Mucosa of stomach (tissue), 1 donor: ENCODE measurements at regions not wholly inside any gene's neighbourhood (a gene's known extent, or its start where the extent isn't known, plus 50 kb on each side); places are given as distances from the start of the nearest gene placed in this dataset.

Experiments used
- H3K27me3 ChIP-seq: one replicate; pipeline ENCODE4 v1.7.0; 2013; ENCODE audit warnings: mild to moderate bottlenecking, low read length; ENCODE audit not compliant: control insufficient read depth, insufficient read depth
- H3K36me3 ChIP-seq: one replicate; pipeline ENCODE4 v1.7.0; 2013; ENCODE audit warnings: low read length; ENCODE audit not compliant: control insufficient read depth, insufficient read depth
- H3K4me1 ChIP-seq: one replicate; pipeline ENCODE4 v1.7.0; 2013; ENCODE audit warnings: mild to moderate bottlenecking, low read length; ENCODE audit not compliant: control insufficient read depth, insufficient read depth
- H3K4me3 ChIP-seq: one replicate; pipeline ENCODE4 v1.7.0; 2013; ENCODE audit warnings: low read length
- H3K9ac ChIP-seq: one replicate; pipeline ENCODE4 v1.7.0; 2013; ENCODE audit warnings: mild to moderate bottlenecking, low read length, moderate library complexity
- H3K9me3 ChIP-seq: one replicate; pipeline ENCODE4 v1.7.0; 2013; ENCODE audit warnings: mild to moderate bottlenecking, low read length, moderate library complexity; ENCODE audit not compliant: control insufficient read depth
- donor health status: Pancreatic carcinoma.

GRCh38 chr6:113488061-113488460 is 369.1 kb upstream of the MARCKS start:
- no peak overlapping the region for H3K4me3 ChIP-seq

GRCh38 chr6:113488812-113489685 is 368.1 kb upstream of the MARCKS start:
- Histone ChIP-seq H3K4me1 (no peaks in the 10 kb centered on the region), H3K27me3 (no peaks in the 10 kb centered on the region)

More at GRCh38 chr6:113488061-113488460, 369.1 kb upstream of the MARCKS start:
- Histone ChIP-seq H3K9ac (no peak overlapping the region), H3K4me1 (no peaks in the 10 kb centered on the region), H3K36me3 (no peaks in the 10 kb centered on the region), H3K9me3 (no peaks in the 10 kb centered on the region), H3K27me3 (no peaks in the 10 kb centered on the region)

DNA sequence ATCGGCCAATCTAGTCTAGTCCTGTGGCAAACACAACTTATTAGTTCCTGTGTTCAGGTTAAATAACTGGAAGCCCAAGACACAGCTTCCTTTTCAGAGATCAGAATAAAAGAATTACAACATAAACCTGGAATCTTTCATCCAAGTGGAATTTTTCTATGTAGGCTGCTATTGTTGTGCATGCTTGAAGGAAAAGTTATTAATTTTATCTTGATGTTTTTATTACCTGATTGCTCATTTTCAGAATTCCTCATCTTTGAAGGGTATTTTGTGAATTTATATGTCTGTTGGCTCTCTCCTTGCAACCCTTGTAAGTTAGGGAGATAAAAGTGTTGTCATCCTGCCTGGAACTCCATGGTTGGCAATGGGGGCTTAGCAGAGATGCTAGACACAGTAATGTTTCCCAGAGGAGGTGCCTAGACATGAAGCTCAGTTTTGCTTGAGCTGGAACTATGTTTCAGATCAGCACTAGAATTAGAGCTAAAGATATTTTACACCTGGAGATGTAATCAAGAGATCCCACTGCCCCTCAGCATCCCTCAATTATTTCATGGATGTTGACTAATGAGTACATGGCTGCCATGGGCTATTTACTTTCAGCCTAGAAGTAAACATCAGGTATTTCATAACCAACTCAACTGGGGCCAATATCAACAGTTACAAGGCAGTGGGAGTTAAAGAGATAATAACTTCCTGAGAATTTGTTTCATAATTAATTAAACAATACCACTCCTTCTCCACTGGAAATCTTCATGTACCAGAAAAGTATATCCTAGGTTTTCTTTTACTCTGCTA is 367.0 kb upstream of the MARCKS start:
- Histone ChIP-seq H3K4me1 (no peaks in the 10 kb centered on the region), H3K27me3 (no peaks in the 10 kb centered on the region), H3K4me3 (no peak overlapping the region), H3K9ac (no peak overlapping the region), H3K36me3 (no peaks in the 10 kb centered on the region), H3K9me3 (no peaks in the 10 kb centered on the region)

More at GRCh38 chr6:113488812-113489685, 368.1 kb upstream of the MARCKS start:
- H3K9me3 ChIP-seq = no peaks in the 10 kb centered on the region
- H3K36me3 ChIP-seq = no peaks in the 10 kb centered on the region
- H3K9ac ChIP-seq = no peak overlapping the region
- no peak overlapping the region for H3K4me3 ChIP-seq

DNA sequence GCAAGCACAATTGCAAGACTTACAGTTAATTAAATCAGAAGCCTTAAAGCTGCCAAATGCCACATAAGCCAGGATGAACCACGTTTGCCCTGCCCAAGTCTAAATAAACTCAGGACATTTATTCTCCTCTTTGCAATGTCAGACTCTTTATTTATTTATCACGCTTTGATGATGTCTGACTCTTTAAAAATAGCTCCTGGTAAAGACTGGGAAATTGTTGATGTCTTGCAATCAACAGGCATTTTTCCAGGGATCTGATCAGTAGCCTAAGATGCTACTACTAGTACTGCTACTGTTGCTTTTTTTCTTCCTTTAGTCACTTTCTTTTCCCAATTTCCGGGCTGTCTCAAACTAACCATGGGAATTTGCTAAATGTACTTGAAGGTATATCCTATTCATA is 365.8 kb upstream of the MARCKS start:
- Histone ChIP-seq H3K4me1 (no peaks in the 10 kb centered on the region), H3K4me3 (no peak overlapping the region), H3K9ac (no peak overlapping the region), H3K36me3 (no peaks in the 10 kb centered on the region), H3K27me3 (no peaks in the 10 kb centered on the region), H3K9me3 (no peaks in the 10 kb centered on the region)

- no peaks in the 10 kb centered on the region for H3K9me3 ChIP-seq
- no peak overlapping the region for H3K4me3 ChIP-seq
- no peaks in the 10 kb centered on the region for H3K36me3 ChIP-seq
- no peaks in the 10 kb centered on the region for H3K27me3 ChIP-seq
- H3K4me1 ChIP-seq = no peaks in the 10 kb centered on the region
- H3K9ac ChIP-seq = no peak overlapping the region
These were observed 363.2 kb upstream of the MARCKS start for GRCh38 chr6:113493991-113494390.

DNA sequence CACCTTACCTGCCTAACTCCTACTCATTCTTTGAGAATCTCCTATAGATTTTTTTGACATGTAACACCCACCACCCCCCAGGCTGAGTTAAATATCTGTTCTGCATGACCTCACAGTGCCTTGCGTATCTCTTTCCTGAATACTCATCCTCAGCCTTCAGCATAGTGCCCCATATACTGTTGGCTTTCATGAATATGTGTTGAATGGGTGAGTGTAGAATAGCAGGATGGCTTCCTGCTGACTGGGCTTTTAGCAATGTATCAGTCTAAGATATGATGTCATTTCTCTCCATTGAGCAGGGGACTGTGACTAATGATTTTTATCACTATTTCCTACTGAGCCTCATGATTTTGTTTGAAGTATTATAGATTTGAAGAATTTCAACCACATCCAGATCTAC is 361.6 kb upstream of the MARCKS start:
- no peak overlapping the region for H3K4me3 ChIP-seq
- H3K36me3 ChIP-seq = no peaks in the 10 kb centered on the region
- no peaks in the 10 kb centered on the region for H3K4me1 ChIP-seq
- H3K9me3 ChIP-seq = no peaks in the 10 kb centered on the region
- no peak overlapping the region for H3K9ac ChIP-seq
- H3K27me3 ChIP-seq = no peaks in the 10 kb centered on the region

DNA sequence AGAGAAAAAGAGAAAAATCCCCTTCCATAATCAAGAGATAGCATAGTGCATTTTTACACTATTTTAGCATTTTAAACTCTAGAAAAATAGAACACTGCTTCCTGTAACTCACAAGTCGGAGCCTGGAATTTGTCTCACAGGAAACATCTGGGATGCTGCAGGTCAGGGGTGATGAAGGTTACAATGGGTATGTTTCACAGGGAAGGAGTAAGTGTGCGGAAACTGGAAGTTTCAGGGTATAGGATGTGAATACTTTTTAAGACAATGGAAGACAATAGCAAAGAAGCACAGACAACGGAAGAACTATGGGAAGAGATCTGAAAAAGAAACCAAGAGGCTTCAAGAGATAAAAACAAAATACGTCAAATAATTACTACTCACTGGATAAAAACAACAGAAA is 361.0 kb upstream of the MARCKS start:
- H3K36me3 ChIP-seq = no peaks in the 10 kb centered on the region
- H3K9me3 ChIP-seq = no peaks in the 10 kb centered on the region
- H3K4me3 ChIP-seq = no peak overlapping the region
- H3K9ac ChIP-seq = no peak overlapping the region
- no peaks in the 10 kb centered on the region for H3K27me3 ChIP-seq
- no peaks in the 10 kb centered on the region for H3K4me1 ChIP-seq

GRCh38 chr6:113500221-113500620 is 356.9 kb upstream of the MARCKS start:
- Histone ChIP-seq H3K36me3 (no peaks in the 10 kb centered on the region), H3K4me1 (no peaks in the 10 kb centered on the region), H3K4me3 (no peak overlapping the region), H3K27me3 (no peaks in the 10 kb centered on the region), H3K9ac (no peak overlapping the region), H3K9me3 (no peaks in the 10 kb centered on the region)

DNA sequence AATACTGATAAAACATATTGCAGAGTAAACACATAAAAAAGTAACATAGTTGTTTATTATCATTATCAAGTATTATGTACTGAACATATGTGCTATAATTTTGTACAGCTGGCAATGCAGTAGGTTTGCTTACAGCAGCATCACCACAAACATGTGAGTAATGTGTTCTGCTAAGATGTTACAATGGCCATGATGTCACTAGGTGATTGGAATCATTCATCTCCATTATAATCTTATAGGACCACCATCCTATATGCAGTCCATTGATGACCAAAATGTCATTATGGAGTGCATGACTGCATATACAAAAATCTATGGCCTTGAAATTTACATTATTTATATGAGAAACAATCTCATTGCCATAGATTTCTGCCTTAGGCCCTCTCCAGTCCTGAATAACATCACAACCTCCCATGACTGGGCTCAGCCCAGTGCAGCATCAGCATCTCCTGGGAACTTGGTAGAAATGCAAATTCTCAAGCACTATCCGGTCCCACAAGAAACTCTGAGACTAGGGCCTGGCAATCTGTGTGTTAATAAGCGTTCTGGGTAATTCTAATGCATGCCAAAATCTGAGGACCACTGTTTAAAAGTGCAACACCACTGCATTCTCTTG is 352.0 kb upstream of the MARCKS start:
- H3K4me3 ChIP-seq = no peak overlapping the region
- H3K9me3 ChIP-seq = no peaks in the 10 kb centered on the region
- no peaks in the 10 kb centered on the region for H3K4me1 ChIP-seq
- H3K9ac ChIP-seq = no peak overlapping the region
- H3K27me3 ChIP-seq = no peaks in the 10 kb centered on the region
- no peaks in the 10 kb centered on the region for H3K36me3 ChIP-seq

DNA sequence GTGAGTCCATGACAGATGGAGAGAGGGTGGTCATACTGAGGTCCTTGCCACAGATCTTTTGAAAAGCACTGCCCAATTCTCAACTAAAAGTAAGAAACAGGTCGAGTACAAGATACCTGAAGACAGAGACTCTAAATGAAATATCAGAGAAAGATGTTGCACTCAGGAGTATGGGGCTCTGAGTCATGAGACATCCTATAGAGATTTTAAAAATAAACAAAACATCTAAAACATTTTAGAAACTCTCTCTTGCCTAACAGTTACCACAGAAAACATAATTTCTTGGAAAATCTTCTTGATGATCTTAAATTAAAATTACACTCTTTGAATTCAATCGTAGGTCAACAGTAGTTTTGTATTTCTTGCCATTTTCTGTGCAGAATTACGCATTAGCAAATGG is 348.9 kb upstream of the MARCKS start:
- Histone ChIP-seq H3K36me3 (no peaks in the 10 kb centered on the region), H3K4me1 (no peaks in the 10 kb centered on the region), H3K27me3 (no peaks in the 10 kb centered on the region), H3K9ac (no peak overlapping the region), H3K4me3 (no peak overlapping the region), H3K9me3 (no peaks in the 10 kb centered on the region)

- Histone ChIP-seq H3K36me3 (no peaks in the 10 kb centered on the region), H3K9me3 (no peaks in the 10 kb centered on the region), H3K9ac (no peak overlapping the region), H3K27me3 (no peaks in the 10 kb centered on the region), H3K4me1 (no peaks in the 10 kb centered on the region), H3K4me3 (no peak overlapping the region)
These were observed 346.0 kb upstream of the MARCKS start for GRCh38 chr6:113511100-113511499.

DNA sequence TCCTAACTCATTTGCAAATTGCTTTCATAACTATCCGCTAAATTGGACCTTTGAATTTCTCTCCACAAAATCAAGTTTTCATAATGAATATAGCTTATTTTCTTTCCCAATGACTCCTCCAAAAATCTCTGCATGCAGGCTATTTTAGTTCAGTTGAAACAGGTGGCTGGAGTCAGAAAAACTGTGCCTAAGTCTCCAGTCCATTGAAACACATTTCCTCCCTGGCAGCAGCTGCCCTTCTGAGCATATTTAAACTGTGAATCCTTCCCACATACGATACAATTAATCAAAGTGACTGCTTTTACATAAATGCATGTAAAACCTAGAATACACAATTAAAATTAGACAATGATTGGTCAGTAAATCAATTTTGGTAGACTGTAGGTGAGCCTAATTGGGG is 344.6 kb upstream of the MARCKS start:
- Histone ChIP-seq H3K9ac (no peak overlapping the region), H3K27me3 (no peaks in the 10 kb centered on the region), H3K36me3 (no peaks in the 10 kb centered on the region), H3K9me3 (no peaks in the 10 kb centered on the region), H3K4me3 (no peak overlapping the region), H3K4me1 (no peaks in the 10 kb centered on the region)
